Caco-2 (cell line): ENCODE measurements at regions not wholly inside any gene's neighbourhood (a gene's known extent, or its start where the extent isn't known, plus 50 kb on each side); places are given as distances from the start of the nearest gene placed in this dataset.

Source experiments
- BruUV-seq: library from RNA; stranded (reverse); fragments of 400-500 nt; replicated peaks from 2 replicates; lab custom pipeline; 2021; lab: Mats Ljungman, UMichigan
- CTCF ChIA-PET: fragments of 300-600 bp; sonication (Branson Sonifier 250); formaldehyde crosslinking; loops from one replicate; lab custom pipeline; 2022; ENCODE audit warnings: antibody characterized with exemption; lab: Charles Lee
- POLR2A ChIA-PET: fragments of 300-600 bp; sonication (Branson Sonifier 250); formaldehyde crosslinking; loops from one replicate; lab custom pipeline; 2022; ENCODE audit warnings: antibody characterized with exemption; lab: Charles Lee
- DNase-seq, 2 experiments: peaks; one replicate each; pipeline versions ENCODE4 v3.0.0 to v3.0.0-alpha.2; 2020 to 2022
- H3K27me3 ChIP-seq: replicated peaks from 2 replicates; pipeline ENCODE4 v1.6.0; 2011; ENCODE audit warnings: low read length; ENCODE audit not compliant: control insufficient read depth, insufficient read depth
- H3K36me3 ChIP-seq: 2 replicates; pipeline ENCODE4 v1.5.1; 2011; ENCODE audit warnings: low read length; ENCODE audit not compliant: control insufficient read depth, insufficient read depth
- H3K4me1 ChIP-seq: fragments of 250-450 bp; sonication (Bioruptor Pico); 2 replicates; pipeline ENCODE4 v1.5.1; 2020; ENCODE audit warnings: mild to moderate bottlenecking
- H3K4me3 ChIP-seq: 2 replicates; pipeline ENCODE4 v1.5.1; 2011; ENCODE audit warnings: low read depth, mild to moderate bottlenecking, control low read depth, low read length
- H3K9me3 ChIP-seq: fragments of 250-450 bp; sonication (Bioruptor Pico); 2 replicates; pipeline ENCODE4 v1.5.1; 2020; ENCODE audit warnings: mild to moderate bottlenecking, moderate library complexity
- H3K27ac Mint-ChIP-seq: one replicate; pipeline ENCODE4 v1.8.0; 2022; ENCODE audit warnings: mixed read lengths; ENCODE audit not compliant: unreplicated experiment
- H3K27me3 Mint-ChIP-seq: one replicate; pipeline ENCODE4 v1.8.0; 2022; ENCODE audit warnings: mixed read lengths; ENCODE audit not compliant: insufficient read depth, unreplicated experiment
- H3K36me3 Mint-ChIP-seq: one replicate; pipeline ENCODE4 v1.8.0; 2022; ENCODE audit warnings: mild to moderate bottlenecking, mixed read lengths; ENCODE audit not compliant: insufficient read depth, unreplicated experiment
- H3K4me1 Mint-ChIP-seq: one replicate; pipeline ENCODE4 v1.8.0; 2022; ENCODE audit warnings: low read depth, mixed read lengths; ENCODE audit not compliant: unreplicated experiment
- H3K4me3 Mint-ChIP-seq: one replicate; pipeline ENCODE4 v1.8.0; 2022; ENCODE audit warnings: mild to moderate bottlenecking, moderate library complexity, mixed read lengths; ENCODE audit not compliant: unreplicated experiment
- H3K9me3 Mint-ChIP-seq: one replicate; pipeline ENCODE4 v1.8.0; 2022; ENCODE audit warnings: mixed read lengths; ENCODE audit not compliant: unreplicated experiment
- intact Hi-C: fragments of 100-400 bp; cut with micrococcal nuclease; formaldehyde crosslinking; loops from one replicate; pipeline ENCODE4 v1.10.0; 2022; ENCODE audit not compliant: unreplicated experiment
- TF ChIP-seq, protein P1 (sequence below), 2 experiments: fragments of 200-600 bp in 1 of 2; IDR thresholded peaks; 1 replicate in 1 of 2; 2 replicates in 1 of 2; pipeline versions ENCODE4 v1.5.1 to v1.8.0; 2011 to 2022; ENCODE audit warnings: antibody characterized with exemption in 1 of 2, control low read depth in 1 of 2, inconsistent platforms in 1 of 2, low read depth in 1 of 2, low read length in 1 of 2, mild to moderate bottlenecking in 1 of 2, moderate library complexity in 1 of 2; ENCODE audit not compliant: insufficient read depth in 1 of 2, severe bottlenecking in 1 of 2, unreplicated experiment in 1 of 2

DNA sequence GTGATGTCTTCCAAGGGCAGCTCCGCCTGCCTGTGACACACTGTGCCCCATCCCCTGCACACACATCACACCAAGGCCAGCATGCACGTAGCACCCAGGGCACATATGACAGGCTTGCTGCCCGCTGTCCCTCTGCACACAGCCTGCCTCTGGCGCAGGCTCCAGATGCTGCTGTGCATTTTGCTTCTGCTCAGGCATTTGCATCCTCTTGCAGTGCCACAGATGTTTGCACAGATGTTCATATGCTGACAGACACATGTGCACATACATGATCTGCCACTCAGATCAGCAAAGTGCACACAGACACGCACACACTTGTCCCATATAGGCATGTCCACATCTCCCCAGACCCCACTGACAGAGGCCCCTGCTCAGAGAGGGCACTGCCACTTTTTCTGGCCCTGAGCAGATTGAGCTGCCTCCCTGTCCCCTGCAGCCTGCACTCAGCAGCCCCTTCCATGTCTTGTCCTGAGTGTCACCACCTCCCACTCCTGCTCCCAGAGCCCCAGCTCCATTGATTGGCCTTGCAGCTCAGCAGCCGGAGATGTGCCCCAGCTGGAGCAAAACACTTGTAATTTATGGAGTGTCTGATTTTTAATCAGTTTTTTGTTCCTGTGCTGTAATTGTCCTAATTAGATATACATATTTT, 115.1 kb upstream of the RPL38 start:
- Histone ChIP-seq H3K4me1 (no peaks in the 10 kb centered on the region), H3K36me3 (no peaks in the 10 kb centered on the region), H3K4me3 (no peak overlapping the region), H3K9me3 (peaks cover 14% of the 10 kb centered on the region; the same call in 1 of the 2 replicates), H3K27me3 (no peaks in the 10 kb centered on the region)
- Mint-ChIP-seq H3K36me3 (no peaks in the 10 kb centered on the region), H3K27ac (no peak overlapping the region), H3K9me3 (peaks cover 29% of the 10 kb centered on the region), H3K27me3 (peaks cover 17% of the 10 kb centered on the region), H3K4me1 (no peaks in the 10 kb centered on the region), H3K4me3 (no peak overlapping the region)
- no peak for DNase-seq
- POLR2A ChIA-PET: no interaction called here
- CTCF ChIA-PET: no interaction called here
- no TSS peak for BruUV-seq
- TF ChIP-seq, protein P1, sequence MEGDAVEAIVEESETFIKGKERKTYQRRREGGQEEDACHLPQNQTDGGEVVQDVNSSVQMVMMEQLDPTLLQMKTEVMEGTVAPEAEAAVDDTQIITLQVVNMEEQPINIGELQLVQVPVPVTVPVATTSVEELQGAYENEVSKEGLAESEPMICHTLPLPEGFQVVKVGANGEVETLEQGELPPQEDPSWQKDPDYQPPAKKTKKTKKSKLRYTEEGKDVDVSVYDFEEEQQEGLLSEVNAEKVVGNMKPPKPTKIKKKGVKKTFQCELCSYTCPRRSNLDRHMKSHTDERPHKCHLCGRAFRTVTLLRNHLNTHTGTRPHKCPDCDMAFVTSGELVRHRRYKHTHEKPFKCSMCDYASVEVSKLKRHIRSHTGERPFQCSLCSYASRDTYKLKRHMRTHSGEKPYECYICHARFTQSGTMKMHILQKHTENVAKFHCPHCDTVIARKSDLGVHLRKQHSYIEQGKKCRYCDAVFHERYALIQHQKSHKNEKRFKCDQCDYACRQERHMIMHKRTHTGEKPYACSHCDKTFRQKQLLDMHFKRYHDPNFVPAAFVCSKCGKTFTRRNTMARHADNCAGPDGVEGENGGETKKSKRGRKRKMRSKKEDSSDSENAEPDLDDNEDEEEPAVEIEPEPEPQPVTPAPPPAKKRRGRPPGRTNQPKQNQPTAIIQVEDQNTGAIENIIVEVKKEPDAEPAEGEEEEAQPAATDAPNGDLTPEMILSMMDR (IDR thresholded peaks at IDR 0.05; ENCODE audit: insufficient read depth in 1 of 2, low read depth in 1 of 2, low read length in 1 of 2, severe bottlenecking in 1 of 2, unreplicated experiment in 1 of 2): no peak
- intact Hi-C loops: no loop called here

DNA sequence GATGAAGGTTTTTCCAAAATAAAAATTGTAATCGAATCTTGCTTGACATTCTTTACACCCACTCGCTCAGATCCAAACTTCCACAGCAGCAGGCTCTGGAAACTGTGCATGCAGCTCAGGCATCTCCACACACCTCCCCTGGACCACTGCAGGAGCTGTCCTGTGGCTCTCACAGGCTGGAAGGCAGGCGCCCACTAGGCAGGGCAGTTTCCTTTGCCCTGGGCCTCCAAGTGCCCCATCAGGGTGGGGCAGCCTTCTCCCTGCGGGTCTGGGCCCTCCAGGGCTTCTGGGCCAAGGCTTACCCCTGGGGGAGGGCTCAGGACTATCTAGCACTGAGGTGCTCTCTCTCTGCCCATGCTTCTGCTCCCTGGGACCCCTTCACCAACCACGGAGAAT, 114.5 kb upstream of the RPL38 start:
- H3K9me3 Mint-ChIP-seq: peaks cover 34% of the 10 kb centered on the region
- no peak for DNase-seq
- no peaks in the 10 kb centered on the region for H3K4me1 ChIP-seq
- BruUV-seq: no TSS peak
- no peak overlapping the region for H3K4me3 ChIP-seq
- H3K9me3 ChIP-seq: peaks cover 14% of the 10 kb centered on the region; the same call in 1 of the 2 replicates
- no peak overlapping the region for H3K4me3 Mint-ChIP-seq
- TF ChIP-seq, protein P1 (IDR thresholded peaks at IDR 0.05; ENCODE audit: insufficient read depth in 1 of 2, low read depth in 1 of 2, low read length in 1 of 2, severe bottlenecking in 1 of 2, unreplicated experiment in 1 of 2): no peak
- CTCF ChIA-PET: no interaction called here
- no peaks in the 10 kb centered on the region for H3K36me3 Mint-ChIP-seq
- intact Hi-C loops: no loop called here
- POLR2A ChIA-PET: no interaction called here
- no peaks in the 10 kb centered on the region for H3K27me3 ChIP-seq
- H3K4me1 Mint-ChIP-seq: no peaks in the 10 kb centered on the region
- H3K27ac Mint-ChIP-seq: no peak overlapping the region
- peaks cover 22% of the 10 kb centered on the region for H3K27me3 Mint-ChIP-seq
- no peaks in the 10 kb centered on the region for H3K36me3 ChIP-seq

DNA sequence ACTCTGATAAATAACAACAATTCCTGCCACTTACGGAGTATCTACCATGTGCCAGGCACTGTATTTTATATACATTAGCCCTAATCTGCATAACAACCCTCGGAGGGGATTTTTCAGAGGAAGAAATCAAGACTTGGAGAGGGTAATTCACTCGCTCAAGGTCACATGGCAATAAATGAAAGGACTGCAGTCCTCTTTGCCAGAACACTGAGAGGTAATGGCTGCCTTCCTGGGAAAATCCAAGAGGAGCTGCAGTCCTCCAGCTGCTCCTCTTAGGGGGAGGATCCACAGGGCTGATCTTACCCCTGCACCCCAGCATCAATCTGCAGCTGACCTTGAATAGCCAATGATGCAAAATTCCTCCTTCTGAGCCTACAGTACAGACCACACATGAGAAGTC, 114.1 kb upstream of the RPL38 start:
- no peaks in the 10 kb centered on the region for H3K4me1 ChIP-seq
- no peak overlapping the region for H3K4me3 ChIP-seq
- H3K27ac Mint-ChIP-seq: no peak overlapping the region
- BruUV-seq: no TSS peak
- H3K9me3 ChIP-seq: peaks cover 14% of the 10 kb centered on the region; the same call in 1 of the 2 replicates
- TF ChIP-seq, protein P1 (IDR thresholded peaks at IDR 0.05; ENCODE audit: insufficient read depth in 1 of 2, low read depth in 1 of 2, low read length in 1 of 2, severe bottlenecking in 1 of 2, unreplicated experiment in 1 of 2): no peak
- DNase-seq: no peak
- CTCF ChIA-PET: no interaction called here
- H3K27me3 Mint-ChIP-seq: peaks cover 22% of the 10 kb centered on the region
- H3K4me3 Mint-ChIP-seq: no peak overlapping the region
- POLR2A ChIA-PET: no interaction called here
- H3K36me3 ChIP-seq: no peaks in the 10 kb centered on the region
- H3K4me1 Mint-ChIP-seq: no peaks in the 10 kb centered on the region
- no peaks in the 10 kb centered on the region for H3K27me3 ChIP-seq
- intact Hi-C loops: no loop called here
- H3K36me3 Mint-ChIP-seq: no peaks in the 10 kb centered on the region
- peaks cover 37% of the 10 kb centered on the region for H3K9me3 Mint-ChIP-seq
